H9 (cell line): ENCODE measurements at regions not wholly inside any gene's neighbourhood (a gene's known extent, or its start where the extent isn't known, plus 50 kb on each side); places are given as distances from the start of the nearest gene placed in this dataset.

Source experiments
- DNase-seq: peaks from one replicate; pipeline ENCODE4 v3.0.0-alpha.2; 2017
- H2AFZ ChIP-seq: one replicate; pipeline ENCODE4 v1.6.1; 2013; ENCODE audit warnings: mild to moderate bottlenecking, low read length, control low read depth, moderate library complexity
- H2AK5ac ChIP-seq: 2 replicates; pipeline ENCODE4 v1.6.1; 2013; ENCODE audit warnings: low read length, control low read depth, mixed read lengths; ENCODE audit not compliant: insufficient read length
- H2BK120ac ChIP-seq: one replicate; pipeline ENCODE4 v1.6.1; 2013; ENCODE audit warnings: low read depth, mild to moderate bottlenecking, low read length, control low read depth, inconsistent platforms; ENCODE audit not compliant: poor library complexity, severe bottlenecking
- H2BK12ac ChIP-seq: 2 replicates; pipeline ENCODE4 v1.6.1; 2013; ENCODE audit warnings: low read length, control low read depth, mixed read lengths, low read depth; ENCODE audit not compliant: insufficient read length
- H2BK15ac ChIP-seq: 2 replicates; pipeline ENCODE4 v1.6.1; 2013; ENCODE audit warnings: low read depth, low read length, control low read depth
- H2BK20ac ChIP-seq: one replicate; pipeline ENCODE4 v1.6.1; 2013; ENCODE audit warnings: low read depth, mild to moderate bottlenecking, low read length, control low read depth, inconsistent platforms; ENCODE audit not compliant: poor library complexity, severe bottlenecking
- H2BK5ac ChIP-seq: 2 replicates; pipeline ENCODE4 v1.6.1; 2013; ENCODE audit warnings: low read length, control low read depth, mixed read lengths; ENCODE audit not compliant: insufficient read length
- H3K14ac ChIP-seq: 2 replicates; pipeline ENCODE4 v1.6.1; 2013; ENCODE audit warnings: low read length, control low read depth; ENCODE audit not compliant: insufficient read depth
- H3K18ac ChIP-seq: 2 replicates; pipeline ENCODE4 v1.6.1; 2013; ENCODE audit warnings: low read depth, mild to moderate bottlenecking, mixed read lengths, low read length, control low read depth; ENCODE audit not compliant: insufficient read length
- H3K23ac ChIP-seq: 2 replicates; pipeline ENCODE4 v1.6.1; 2013; ENCODE audit warnings: low read length, control low read depth, mixed read lengths, low read depth; ENCODE audit not compliant: insufficient read length
- H3K23me2 ChIP-seq: 2 replicates; pipeline ENCODE4 v1.6.1; 2013; ENCODE audit warnings: low read depth, mild to moderate bottlenecking, mixed read lengths, low read length, control low read depth; ENCODE audit not compliant: insufficient read length, poor library complexity, severe bottlenecking
- H3K27ac ChIP-seq: 2 replicates; pipeline ENCODE4 v1.5.1; 2013; ENCODE audit warnings: low read length, control low read depth, mixed read lengths, low read depth; ENCODE audit not compliant: insufficient read length
- H3K27me3 ChIP-seq: 2 replicates; pipeline ENCODE4 v1.6.1; 2013; ENCODE audit warnings: low read length, control low read depth, inconsistent platforms; ENCODE audit not compliant: insufficient read depth
- H3K4ac ChIP-seq: 2 replicates; pipeline ENCODE4 v1.6.1; 2013; ENCODE audit warnings: low read depth, mild to moderate bottlenecking, control low read depth, inconsistent platforms, low read length, moderate library complexity
- H3K4me1 ChIP-seq: 2 replicates; pipeline ENCODE4 v1.6.1; 2013; ENCODE audit warnings: low read length, control low read depth, inconsistent platforms; ENCODE audit not compliant: insufficient read depth
- H3K4me2 ChIP-seq: 2 replicates; pipeline ENCODE4 v1.6.1; 2013; ENCODE audit warnings: low read length, control low read depth, mixed read lengths; ENCODE audit not compliant: insufficient read length, insufficient read depth
- H3K56ac ChIP-seq: 2 replicates; pipeline ENCODE4 v1.6.1; 2013; ENCODE audit warnings: low read depth, mild to moderate bottlenecking, mixed read lengths, low read length, control low read depth; ENCODE audit not compliant: insufficient read length
- H3K79me1 ChIP-seq: 2 replicates; pipeline ENCODE4 v1.6.1; 2013; ENCODE audit warnings: low read depth, mild to moderate bottlenecking, moderate library complexity, low read length, control low read depth, inconsistent platforms; ENCODE audit not compliant: insufficient read depth, poor library complexity, severe bottlenecking
- H3K79me2 ChIP-seq: 2 replicates; pipeline ENCODE4 v1.6.1; 2013; ENCODE audit warnings: low read length, control low read depth, inconsistent platforms; ENCODE audit not compliant: insufficient read depth
- H3K9ac ChIP-seq: 2 replicates; pipeline ENCODE4 v1.6.1; 2013; ENCODE audit warnings: low read length, control low read depth, mixed read lengths; ENCODE audit not compliant: insufficient read length; ENCODE audit errors: extremely low read depth
- H3K9me3 ChIP-seq: one replicate; pipeline ENCODE4 v1.6.1; 2013; ENCODE audit warnings: low read depth, low read length, inconsistent platforms; ENCODE audit not compliant: control insufficient read depth
- H3T11ph ChIP-seq: one replicate; pipeline ENCODE4 v1.6.1; 2013; ENCODE audit warnings: mild to moderate bottlenecking, low read length, control low read depth, inconsistent platforms
- H4K20me1 ChIP-seq: one replicate; pipeline ENCODE4 v1.6.1; 2013; ENCODE audit not compliant: control insufficient read depth, insufficient read length, insufficient read depth
- H4K5ac ChIP-seq: 2 replicates; pipeline ENCODE4 v1.6.1; 2013; ENCODE audit warnings: low read depth, mild to moderate bottlenecking, mixed read lengths, low read length, control low read depth; ENCODE audit not compliant: insufficient read length
- H4K8ac ChIP-seq: replicated peaks from 2 replicates; pipeline ENCODE4 v1.6.1; 2013; ENCODE audit warnings: low read length, control low read depth, mixed read lengths, low read depth; ENCODE audit not compliant: insufficient read length
- H4K91ac ChIP-seq: 2 replicates; pipeline ENCODE4 v1.6.1; 2013; ENCODE audit warnings: low read depth, mild to moderate bottlenecking, moderate library complexity, mixed read lengths, low read length, control low read depth; ENCODE audit not compliant: insufficient read length
- H3K27ac Mint-ChIP-seq, 3 experiments: 2 replicates in 2 of 3; 3 replicates in 1 of 3; pipeline ENCODE4 v1.8.0; 2020 to 2021; ENCODE audit warnings: mixed read lengths in 3 of 3, mild to moderate bottlenecking in 1 of 3, moderate library complexity in 1 of 3
- H3K27me3 Mint-ChIP-seq: 2 replicates; pipeline ENCODE4 v1.8.0; 2021; ENCODE audit warnings: low read depth, mild to moderate bottlenecking, moderate library complexity, mixed read lengths
- H3K36me3 Mint-ChIP-seq, 3 experiments: 2 replicates in 2 of 3; 3 replicates in 1 of 3; pipeline ENCODE4 v1.8.0; 2020 to 2021; ENCODE audit warnings: low read depth in 3 of 3, mixed read lengths in 3 of 3; ENCODE audit not compliant: insufficient read depth in 1 of 3
- H3K4me1 Mint-ChIP-seq, 2 experiments: 2 replicates each; pipeline ENCODE4 v1.8.0; 2020; ENCODE audit warnings: mixed read lengths in 2 of 2
- H3K4me3 Mint-ChIP-seq, 2 experiments: 2 replicates in 1 of 2; 3 replicates in 1 of 2; pipeline ENCODE4 v1.8.0; 2020 to 2021; ENCODE audit warnings: mild to moderate bottlenecking in 2 of 2, mixed read lengths in 2 of 2, moderate library complexity in 1 of 2
- H3K9me3 Mint-ChIP-seq, 2 experiments: 2 replicates in 1 of 2; 3 replicates in 1 of 2; pipeline ENCODE4 v1.8.0; 2020; ENCODE audit warnings: mild to moderate bottlenecking in 2 of 2, mixed read lengths in 2 of 2, moderate library complexity in 1 of 2
- WGBS: extraction: QIAGEN DNeasy Blood & Tissue Kit; methylation state at CpG from one replicate; pipeline ENCODE4 v1.1.7; 2013; ENCODE audit warnings: missing lambda C conversion rate, low lambda C conversion rate, mixed read lengths; ENCODE audit not compliant: insufficient read length; ENCODE audit errors: extremely low coverage; 5-methylcytosine and 5-hydroxymethylcytosine counted together
- TF ChIP-seq, protein P1 (sequence below): fragments of 200-600 bp; sonication (generic); conservative IDR thresholded peaks from 3 replicates; pipeline ENCODE4 v1.8.0; 2021; ENCODE audit warnings: antibody characterized with exemption, mild to moderate bottlenecking

- Histone ChIP-seq H3T11ph (no peak overlapping the region), H3K9me3 (no peaks in the 10 kb centered on the region), H2BK20ac (no peak overlapping the region), H3K14ac (no peak overlapping the region), H2BK120ac (no peak overlapping the region), H4K8ac (no peak overlapping the region), H2BK5ac (no peak overlapping the region), H2AFZ (no peak overlapping the region), H3K18ac (no peak overlapping the region), H4K5ac (no peak overlapping the region), H3K23ac (no peak overlapping the region), H3K23me2 (no peaks in the 10 kb centered on the region), H2BK15ac (no peak overlapping the region), H3K56ac (no peak overlapping the region), H2BK12ac (no peak overlapping the region), H3K27me3 (no peaks in the 10 kb centered on the region), H2AK5ac (no peak overlapping the region), H3K79me1 (no peaks in the 10 kb centered on the region), H4K91ac (no peak overlapping the region), H3K27ac (no peak overlapping the region), H3K9ac (no peak overlapping the region), H3K4me2 (no peak overlapping the region), H3K79me2 (no peaks in the 10 kb centered on the region), H4K20me1 (no peaks in the 10 kb centered on the region), H3K4ac (no peak overlapping the region), H3K4me1 (no peaks in the 10 kb centered on the region)
- WGBS, result no CpG with 5 or more reads among the region's 4 CpGs
- no peak for DNase-seq
- Mint-ChIP-seq H3K9me3 (no peaks in the 10 kb centered on the region; a peak in 1 of 5 replicates), H3K4me3 (no peak overlapping the region), H3K27me3 (peaks cover 1% of the 10 kb centered on the region), H3K4me1 (peaks cover 6 to 11% of the 10 kb centered on the region in 2 experiments; a peak in 3 of 4 replicates), H3K36me3 (no peaks in the 10 kb centered on the region), H3K27ac (no peak overlapping the region)
- TF ChIP-seq, protein P1, sequence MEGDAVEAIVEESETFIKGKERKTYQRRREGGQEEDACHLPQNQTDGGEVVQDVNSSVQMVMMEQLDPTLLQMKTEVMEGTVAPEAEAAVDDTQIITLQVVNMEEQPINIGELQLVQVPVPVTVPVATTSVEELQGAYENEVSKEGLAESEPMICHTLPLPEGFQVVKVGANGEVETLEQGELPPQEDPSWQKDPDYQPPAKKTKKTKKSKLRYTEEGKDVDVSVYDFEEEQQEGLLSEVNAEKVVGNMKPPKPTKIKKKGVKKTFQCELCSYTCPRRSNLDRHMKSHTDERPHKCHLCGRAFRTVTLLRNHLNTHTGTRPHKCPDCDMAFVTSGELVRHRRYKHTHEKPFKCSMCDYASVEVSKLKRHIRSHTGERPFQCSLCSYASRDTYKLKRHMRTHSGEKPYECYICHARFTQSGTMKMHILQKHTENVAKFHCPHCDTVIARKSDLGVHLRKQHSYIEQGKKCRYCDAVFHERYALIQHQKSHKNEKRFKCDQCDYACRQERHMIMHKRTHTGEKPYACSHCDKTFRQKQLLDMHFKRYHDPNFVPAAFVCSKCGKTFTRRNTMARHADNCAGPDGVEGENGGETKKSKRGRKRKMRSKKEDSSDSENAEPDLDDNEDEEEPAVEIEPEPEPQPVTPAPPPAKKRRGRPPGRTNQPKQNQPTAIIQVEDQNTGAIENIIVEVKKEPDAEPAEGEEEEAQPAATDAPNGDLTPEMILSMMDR, result no peak
Observed at GRCh38 chr15:95998935-95999334, 331.6 kb upstream of the NR2F2 start.
